HEK293T (cell line): ENCODE measurements at regions not wholly inside any gene's neighbourhood (a gene's known extent, or its start where the extent isn't known, plus 50 kb on each side); places are given as distances from the start of the nearest gene placed in this dataset.

Experiments used
- CTCF ChIA-PET: fragments of 350-600 bp; formaldehyde crosslinking; extraction: SDS; loops from one replicate; lab custom pipeline; 2021; ENCODE audit warnings: antibody characterized with exemption, inconsistent platforms; lab: Yijun Ruan, JAX
- POLR2A ChIA-PET: fragments of 350-600 bp; formaldehyde crosslinking; extraction: SDS; loops from one replicate; lab custom pipeline; 2020; ENCODE audit warnings: antibody characterized with exemption, inconsistent platforms; lab: Yijun Ruan, JAX
- DNase-seq: peaks from one replicate; pipeline ENCODE4 v3.0.0; 2012; ENCODE audit warnings: mixed read lengths; ENCODE audit errors: extremely low spot score
- ARNT ChIP-seq: fragments of 450-650 bp; IDR thresholded peaks from 2 replicates; pipeline ENCODE4 v1.6.1; 2017; ENCODE audit warnings: mild to moderate bottlenecking
- BHLHE40 ChIP-seq: fragments of 450-650 bp; IDR thresholded peaks from 2 replicates; pipeline ENCODE4 v1.6.1; 2016; ENCODE audit warnings: mild to moderate bottlenecking, moderate library complexity, borderline replicate concordance
- CTBP1 ChIP-seq: fragments of 450-650 bp; IDR thresholded peaks from 2 replicates; pipeline ENCODE4 v1.6.1; 2016; ENCODE audit warnings: borderline replicate concordance
- ELF4 ChIP-seq: fragments of 450-650 bp; IDR thresholded peaks from 2 replicates; pipeline ENCODE4 v1.6.1; 2017; ENCODE audit warnings: antibody characterized with exemption
- FOXA1 ChIP-seq: fragments of 450-650 bp; IDR thresholded peaks from 2 replicates; pipeline ENCODE4 v1.6.1; 2016; ENCODE audit warnings: mild to moderate bottlenecking
- FOXK2 ChIP-seq: fragments of 450-650 bp; IDR thresholded peaks from 2 replicates; pipeline ENCODE4 v1.6.1; 2016; ENCODE audit warnings: mild to moderate bottlenecking
- FOXM1 ChIP-seq: fragments of 450-650 bp; IDR thresholded peaks from 2 replicates; pipeline ENCODE4 v1.6.1; 2017; ENCODE audit warnings: mild to moderate bottlenecking, borderline replicate concordance
- HDGF ChIP-seq: fragments of 450-650 bp; IDR thresholded peaks from 2 replicates; pipeline ENCODE4 v1.6.1; 2017; ENCODE audit warnings: antibody characterized with exemption, borderline replicate concordance
- L3MBTL2 ChIP-seq: fragments of 450-650 bp; conservative IDR thresholded peaks from 2 replicates; pipeline ENCODE4 v1.6.1; 2016; ENCODE audit warnings: mild to moderate bottlenecking
- LEF1 ChIP-seq: fragments of 450-650 bp; IDR thresholded peaks from 2 replicates; pipeline ENCODE4 v1.6.1; 2017; ENCODE audit warnings: mild to moderate bottlenecking, borderline replicate concordance
- NFRKB ChIP-seq: fragments of 450-650 bp; IDR thresholded peaks from 2 replicates; pipeline ENCODE4 v1.6.1; 2016; ENCODE audit warnings: mild to moderate bottlenecking, moderate library complexity
- PKNOX1 ChIP-seq: fragments of 450-650 bp; IDR thresholded peaks from 2 replicates; pipeline ENCODE4 v1.6.1; 2016
- SP1 ChIP-seq: fragments of 450-650 bp; IDR thresholded peaks from 2 replicates; pipeline ENCODE4 v1.6.1; 2017
- SUZ12 ChIP-seq: fragments of 450-650 bp; IDR thresholded peaks from 2 replicates; pipeline ENCODE4 v1.6.1; 2016; ENCODE audit warnings: mild to moderate bottlenecking
- TARDBP ChIP-seq: fragments of 450-650 bp; IDR thresholded peaks from 2 replicates; pipeline ENCODE4 v1.6.1; 2016
- ZNF384 ChIP-seq: fragments of 450-650 bp; IDR thresholded peaks from 2 replicates; pipeline ENCODE4 v1.6.1; 2016

- ChIA-PET CTCF (interaction anchor here (1.1 kb wide), 1 partner anchor 882 kb away, joined by 4 read pairs; no protein-coding TSS in a partner anchor), POLR2A (no interaction called here)
- no peak for TF ChIP-seq ELF4
- TF ChIP-seq CTBP1: no peak
- TF ChIP-seq ARNT: no peak
- TF ChIP-seq FOXM1: no peak
- TF ChIP-seq BHLHE40: no peak
- TF ChIP-seq NFRKB: no peak
- TF ChIP-seq SP1: no peak
- no peak for TF ChIP-seq FOXK2
- TF ChIP-seq L3MBTL2: no peak
- TF ChIP-seq HDGF: no peak
- TF ChIP-seq TARDBP: no peak
- no peak for TF ChIP-seq ZNF384
- no peak for TF ChIP-seq SUZ12
- TF ChIP-seq PKNOX1: no peak
- no peak for TF ChIP-seq LEF1
- TF ChIP-seq FOXA1: no peak
- DNase-seq: no peak
These were observed 144.8 kb upstream of the LAMA2 start for GRCh38 chr6:128738112-128738511.

DNA sequence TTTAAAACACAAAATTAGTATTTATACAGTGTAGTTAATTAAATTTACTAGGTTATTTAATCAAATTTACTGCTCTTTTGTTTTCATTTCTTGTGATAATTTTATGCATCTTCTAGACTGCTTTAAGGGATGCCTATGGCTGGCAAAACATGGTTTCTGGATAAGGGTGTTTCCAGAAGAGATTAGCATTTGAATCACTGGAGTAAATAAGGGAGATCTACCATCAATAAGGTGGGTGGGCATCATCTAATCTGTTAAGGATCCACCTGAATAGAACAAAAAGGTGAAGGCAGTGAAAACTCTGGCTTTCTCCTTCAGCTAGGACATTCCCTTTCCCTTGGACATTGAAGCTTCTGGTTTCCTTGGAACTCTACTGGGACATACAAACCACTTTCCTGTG is 146.2 kb upstream of the LAMA2 start:
- DNase-seq: no peak
- CTCF ChIA-PET: interaction anchor here (1.1 kb wide), 1 partner anchor 881 kb away, joined by 4 read pairs; no protein-coding TSS in a partner anchor
- POLR2A ChIA-PET: no interaction called here
- no peak for TF ChIP-seq PKNOX1
- TF ChIP-seq ELF4: no peak
- no peak for TF ChIP-seq HDGF
- no peak for TF ChIP-seq TARDBP
- TF ChIP-seq L3MBTL2: no peak
- no peak for TF ChIP-seq NFRKB
- no peak for TF ChIP-seq FOXA1
- no peak for TF ChIP-seq BHLHE40
- TF ChIP-seq SP1: no peak
- TF ChIP-seq FOXK2: no peak
- no peak for TF ChIP-seq SUZ12
- TF ChIP-seq FOXM1: no peak
- no peak for TF ChIP-seq LEF1
- TF ChIP-seq ZNF384: no peak
- no peak for TF ChIP-seq ARNT

DNA sequence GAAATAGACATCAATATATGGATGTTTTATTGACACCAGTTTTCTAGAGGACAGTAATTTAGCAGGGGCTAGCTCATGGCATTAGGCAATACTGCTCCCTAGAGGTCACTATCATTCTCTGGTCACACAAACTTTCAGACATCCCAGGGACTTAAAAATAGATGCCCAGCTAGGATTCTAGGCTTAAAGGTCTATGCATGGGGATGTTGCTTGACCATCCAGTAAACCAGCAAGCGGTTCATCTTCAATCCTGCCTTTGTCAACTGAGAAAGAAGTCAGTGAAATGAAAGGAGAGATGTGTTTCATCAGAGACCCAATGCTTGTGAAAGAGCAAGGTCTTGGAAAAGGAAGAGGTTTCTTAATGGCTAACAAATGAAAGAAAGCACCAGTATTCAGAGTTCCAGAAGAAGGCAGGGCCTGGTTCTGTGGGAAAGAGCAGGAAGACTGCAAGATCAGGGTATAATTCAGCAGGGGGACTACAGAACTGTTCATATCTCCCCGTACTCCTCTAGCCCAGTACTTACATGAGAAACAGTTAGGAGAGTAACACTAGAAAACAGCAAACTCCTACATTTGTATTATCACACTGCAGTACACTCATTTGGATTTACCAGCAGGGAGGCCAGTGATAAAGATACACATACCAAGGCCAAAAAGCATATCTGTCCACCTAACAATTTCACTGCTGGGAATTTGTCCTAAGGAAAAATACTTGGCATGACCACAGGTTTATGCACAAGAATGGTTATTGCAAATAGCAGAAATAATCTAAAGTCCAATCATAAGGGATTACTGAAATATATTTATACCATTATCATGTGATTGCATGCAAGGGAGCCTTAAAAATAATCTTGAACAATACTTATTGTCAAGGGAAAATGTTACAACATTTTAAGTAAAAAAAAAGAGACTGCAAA is 151.4 kb upstream of the LAMA2 start:
- TF ChIP-seq TARDBP (no peak), FOXM1 (no peak)
- peak; percentile 56 for DNase-seq
- POLR2A ChIA-PET: no interaction called here
- CTCF ChIA-PET: interaction anchor here (0.7 to 2.0 kb wide), 3 partner anchors 14 to 994 kb away, joined by 3 to 9 read pairs (median 3); no protein-coding TSS in a partner anchor

- TF ChIP-seq LEF1 (no peak), SP1 (no peak), ZNF384 (no peak)
- POLR2A ChIA-PET: no interaction called here
- no peak for DNase-seq
- CTCF ChIA-PET: no interaction called here
These were observed 155.4 kb upstream of the LAMA2 start for GRCh38 chr6:128727500-128727899.

DNA sequence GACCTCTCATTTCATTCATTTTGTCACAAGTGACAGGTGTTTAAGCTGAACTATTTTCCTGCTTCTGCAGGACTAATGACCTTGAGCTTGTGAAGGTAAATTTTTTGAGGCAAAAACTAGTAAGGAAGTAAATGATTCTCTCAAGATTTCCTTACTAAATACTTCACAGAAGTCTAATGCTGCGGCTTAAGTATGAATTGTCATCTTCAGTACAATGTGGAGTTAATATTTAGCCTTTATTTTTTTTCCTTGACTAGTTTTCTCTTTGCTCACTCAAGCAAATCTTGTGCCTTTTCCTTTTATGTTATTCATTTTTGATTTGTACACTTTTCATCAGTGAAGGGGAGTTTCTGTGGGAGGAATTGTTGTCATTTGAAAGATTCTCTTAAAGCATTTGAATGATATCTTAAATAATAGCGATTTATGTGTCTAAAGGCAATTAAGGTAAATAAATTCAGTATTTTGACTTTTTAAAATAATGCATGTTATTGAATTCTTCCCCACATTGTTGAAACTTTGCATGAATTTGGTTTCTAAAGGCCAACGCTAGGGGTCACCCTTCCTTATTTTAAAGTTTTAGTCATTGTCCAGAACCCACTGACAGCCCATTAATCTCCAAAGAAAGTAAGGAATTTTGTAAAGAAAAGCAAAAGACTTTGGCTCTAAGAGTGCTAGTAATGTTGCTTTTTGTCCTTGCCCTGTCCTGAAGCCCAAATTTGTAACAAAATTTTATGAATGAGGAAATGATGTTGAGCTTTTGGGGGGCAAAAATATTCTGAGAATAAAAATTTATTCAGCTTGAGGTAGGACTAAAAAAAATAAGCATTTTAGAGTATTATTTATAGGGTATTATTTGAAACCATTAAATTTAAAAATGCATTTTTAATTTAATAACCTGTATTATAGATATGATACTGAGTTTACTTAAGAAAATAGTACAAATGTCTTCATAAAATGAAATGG is 157.4 kb upstream of the LAMA2 start:
- CTCF ChIA-PET: interaction anchor here (0.5 to 0.7 kb wide), 3 partner anchors 44 to 476 kb away, joined by 3 to 5 read pairs (median 3); no protein-coding TSS in a partner anchor
- peak; percentile 42 for DNase-seq
- TF ChIP-seq ARNT: no peak
- peak; percentile 91 for TF ChIP-seq PKNOX1
- POLR2A ChIA-PET: no interaction called here

DNA sequence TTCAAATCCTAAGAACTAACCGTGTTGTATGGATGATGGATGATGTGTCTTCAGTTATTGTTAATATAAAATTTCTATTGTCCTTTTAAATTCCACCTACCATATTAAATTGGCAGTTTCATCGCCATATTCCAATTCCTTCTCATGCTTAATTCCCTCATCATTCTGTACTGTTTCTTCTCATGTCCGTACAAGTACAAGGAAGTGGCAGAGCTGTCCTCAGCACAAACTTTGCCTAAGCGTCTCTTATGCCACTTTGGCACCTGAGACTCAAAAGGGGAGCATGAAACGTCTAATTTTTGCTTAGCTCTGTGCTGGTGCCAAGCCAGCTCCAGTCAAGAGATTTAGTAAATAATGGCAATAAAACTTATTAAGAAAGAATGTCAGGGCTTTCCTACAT is 158.2 kb upstream of the LAMA2 start:
- POLR2A ChIA-PET: no interaction called here
- no peak for TF ChIP-seq TARDBP
- TF ChIP-seq FOXM1: no peak
- TF ChIP-seq FOXA1: no peak
- no peak for TF ChIP-seq PKNOX1
- TF ChIP-seq ARNT: no peak
- no peak for TF ChIP-seq CTBP1
- TF ChIP-seq LEF1: no peak
- no peak for TF ChIP-seq FOXK2
- DNase-seq: no peak
- CTCF ChIA-PET: interaction anchor here (0.5 kb wide), 1 partner anchor 400 kb away, joined by 3 read pairs; no protein-coding TSS in a partner anchor
